Ovary (tissue), 7 donors: ENCODE measurements at regions not wholly inside any gene's neighbourhood (a gene's known extent, or its start where the extent isn't known, plus 50 kb on each side); places are given as distances from the start of the nearest gene placed in this dataset.

ENCODE experiments used
- DNase-seq, 5 donors: peaks; one replicate each; pipeline ENCODE4 v3.0.0-alpha.2; 2019 to 2020
- H3K27ac ChIP-seq, 2 donors: fragments of 200-600 bp; one replicate each; pipeline versions ENCODE4 v1.5.1 to v1.8.0; 2019 to 2022
- H3K27me3 ChIP-seq: fragments of 200-600 bp; one replicate; pipeline ENCODE4 v1.8.0; 2022
- H3K36me3 ChIP-seq: fragments of 200-600 bp; sonication (generic); one replicate; pipeline ENCODE4 v1.5.1; 2019
- H3K4me1 ChIP-seq: one replicate; pipeline ENCODE4 v1.8.1; 2013; ENCODE audit warnings: mild to moderate bottlenecking, moderate library complexity; ENCODE audit not compliant: insufficient read depth
- H3K4me3 ChIP-seq: fragments of 200-600 bp; sonication (generic); one replicate; pipeline ENCODE4 v1.5.1; 2017
- H3K9me3 ChIP-seq, 2 donors: fragments of 200-600 bp in 1 of 2; sonication (generic) in 1 of 2; one replicate each; pipeline versions ENCODE4 v1.5.1 to v1.8.1; 2013 to 2019; ENCODE audit warnings: mild to moderate bottlenecking in 1 of 2, moderate library complexity in 1 of 2
- CTCF ChIP-seq, 3 donors: fragments of 450-650 bp in 2 of 3; fragments of 200-600 bp in 1 of 3; IDR thresholded peaks; one replicate each; pipeline versions ENCODE4 v1.5.1 to v1.8.0; 2016 to 2022; ENCODE audit warnings: antibody characterized with exemption in 3 of 3, mild to moderate bottlenecking in 1 of 3
- EP300 ChIP-seq: sonication (generic); formaldehyde crosslinking; IDR thresholded peaks from one replicate; pipeline ENCODE4 v1.6.1; 2017; ENCODE audit warnings: antibody characterized with exemption
- POLR2A ChIP-seq: fragments of 450-650 bp; IDR thresholded peaks from one replicate; pipeline ENCODE4 v1.6.1; 2017; ENCODE audit warnings: antibody characterized with exemption, mild to moderate bottlenecking, moderate library complexity
- WGBS, 3 donors: extraction: QIAGEN DNeasy Blood & Tissue Kit in 1 of 3; methylation state at CpG; one replicate each; pipeline versions ENCODE4 v1.1.5 to v1.1.7; 2013 to 2017; 5-methylcytosine and 5-hydroxymethylcytosine counted together
- intact Hi-C, 4 donors: fragments of 100-400 bp; cut with DNase I; formaldehyde crosslinking; loops; one replicate each; pipeline versions ENCODE4 v1.11.0 to v1.15.1; 2022 to 2023
- donor health status: DM: no; HTN: no; CAD: no; lungs with moderate emphysema.
- donor health status: DM: no; HTN: no; CAD: no.
- donor health status: Bipolar disorder and iron deficiency.
- donor health status: DM: no; HTN: no; CAD: no.
- donor health status: DM: yes; HTN: yes; CAD: no.

DNA sequence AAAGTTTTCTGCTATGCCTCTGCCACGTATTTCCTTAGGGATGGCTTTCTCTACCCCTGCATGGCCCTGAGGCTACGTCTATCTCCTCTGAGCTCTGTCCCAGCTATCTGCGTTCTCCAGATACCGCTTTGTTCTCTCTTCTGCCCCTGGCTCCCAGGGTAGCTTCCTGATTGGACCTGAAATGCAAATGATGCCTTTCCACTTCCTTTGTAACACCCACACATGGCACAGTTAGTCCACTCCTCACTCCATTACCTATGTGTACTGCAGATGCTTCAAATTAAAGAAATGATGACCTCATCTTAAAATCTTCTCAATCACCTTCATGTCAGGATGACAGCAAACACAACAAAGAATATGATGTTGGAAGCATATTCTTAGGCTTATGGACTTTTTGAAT is 138.6 kb upstream of the POGK start:
- H3K4me1 ChIP-seq: no peaks in the 10 kb centered on the region
- no peak for DNase-seq
- WGBS, 3 donors: 53 to 59% (median 59%) methylated on average over 4 of the region's 4 CpGs
- TF ChIP-seq EP300: no peak
- TF ChIP-seq POLR2A: no peak
- no peak for TF ChIP-seq CTCF (IDR thresholded peaks at IDR 0.05)
- H3K9me3 ChIP-seq: no peaks in the 10 kb centered on the region
- no peak overlapping the region for H3K27ac ChIP-seq
- no peak overlapping the region for H3K4me3 ChIP-seq
- intact Hi-C loops: no loop called here
- no peaks in the 10 kb centered on the region for H3K36me3 ChIP-seq
- no peaks in the 10 kb centered on the region for H3K27me3 ChIP-seq

GRCh38 chr1:166701603-166702100 is 137.6 kb upstream of the POGK start:
- DNase-seq: no peak
- Histone ChIP-seq H3K27me3 (no peaks in the 10 kb centered on the region), H3K36me3 (no peaks in the 10 kb centered on the region), H3K27ac (no peak overlapping the region), H3K9me3 (no peaks in the 10 kb centered on the region), H3K4me3 (no peak overlapping the region), H3K4me1 (no peaks in the 10 kb centered on the region)
- 36 to 45% (median 40%) methylated on average over 1 of the region's 1 CpG for WGBS, 3 donors
- intact Hi-C loops: no loop called here
- TF ChIP-seq CTCF (IDR thresholded peaks at IDR 0.05) (no peak), EP300 (no peak), POLR2A (no peak)

DNA sequence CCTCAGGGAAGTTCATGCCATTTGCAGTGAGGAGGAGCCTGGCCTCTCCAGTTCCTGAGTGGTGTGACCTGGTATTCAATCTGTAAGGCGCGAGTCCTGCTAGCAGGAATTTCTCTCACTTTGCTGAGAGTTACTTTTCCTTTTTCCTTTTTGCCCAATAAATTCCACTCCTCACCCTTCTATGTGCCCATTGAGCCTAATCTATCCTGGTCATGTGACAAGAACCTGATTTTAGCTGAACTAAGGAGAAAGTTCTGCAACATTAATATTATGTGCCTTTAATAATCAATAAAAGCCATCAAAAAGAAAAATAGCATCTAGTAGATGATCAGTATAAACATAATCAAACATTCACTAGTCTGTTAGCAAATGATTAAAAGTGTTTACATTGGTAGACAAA is 136.1 kb upstream of the POGK start:
- intact Hi-C loops: no loop called here
- Histone ChIP-seq H3K9me3 (no peaks in the 10 kb centered on the region), H3K27ac (no peak overlapping the region), H3K27me3 (no peaks in the 10 kb centered on the region), H3K36me3 (no peaks in the 10 kb centered on the region), H3K4me1 (no peaks in the 10 kb centered on the region), H3K4me3 (no peak overlapping the region)
- WGBS, 3 donors: 87 to 93% (median 89%) methylated on average over 2 of the region's 2 CpGs
- DNase-seq: no peak
- TF ChIP-seq CTCF (IDR thresholded peaks at IDR 0.05): no peak
- TF ChIP-seq POLR2A: no peak
- no peak for TF ChIP-seq EP300

- Histone ChIP-seq H3K27ac (no peak overlapping the region), H3K27me3 (no peaks in the 10 kb centered on the region), H3K36me3 (no peaks in the 10 kb centered on the region), H3K4me1 (no peaks in the 10 kb centered on the region), H3K4me3 (no peak overlapping the region), H3K9me3 (no peaks in the 10 kb centered on the region)
- DNase-seq: no peak
- 63 to 65% (median 64%) methylated on average over 4 of the region's 4 CpGs for WGBS, 3 donors
- intact Hi-C loops: no loop called here
- no peak for TF ChIP-seq EP300
- no peak for TF ChIP-seq CTCF (IDR thresholded peaks at IDR 0.05)
- TF ChIP-seq POLR2A: no peak
These were observed 135.4 kb upstream of the POGK start for GRCh38 chr1:166703726-166704462.
